Lung (tissue), 11 donors: ENCODE measurements at regions not wholly inside any gene's neighbourhood (a gene's known extent, or its start where the extent isn't known, plus 50 kb on each side); places are given as distances from the start of the nearest gene placed in this dataset.

ENCODE experiments used
- ATAC-seq: fragments of 200-7000 bp; cut with Tn5 transposase; one replicate; pipeline ENCODE4 v1.9.1; 2020; ENCODE audit warnings: moderate number of reproducible peaks; ENCODE audit not compliant: insufficient read depth, low FRiP score
- DNase-seq, 3 donors: peaks; one replicate each; pipeline ENCODE4 v3.0.0-alpha.2; 2013 to 2017
- H3K27ac ChIP-seq, 2 donors: one replicate each; pipeline ENCODE4 v1.5.1; 2013; ENCODE audit warnings: mild to moderate bottlenecking in 2 of 2, moderate library complexity in 2 of 2, control low read depth in 1 of 2, inconsistent platforms in 1 of 2, low read depth in 1 of 2, low read length in 1 of 2
- H3K27me3 ChIP-seq, 3 donors: one replicate each; pipeline ENCODE4 v1.5.1; 2013; ENCODE audit warnings: low read length in 2 of 3; ENCODE audit not compliant: control insufficient read depth in 3 of 3, insufficient read depth in 3 of 3
- H3K36me3 ChIP-seq, 4 donors: one replicate each; pipeline ENCODE4 v1.5.1; 2013; ENCODE audit warnings: low read length in 4 of 4, mild to moderate bottlenecking in 1 of 4, moderate library complexity in 1 of 4; ENCODE audit not compliant: control insufficient read depth in 4 of 4, insufficient read depth in 4 of 4
- H3K4me1 ChIP-seq, 5 donors: one replicate each; pipeline ENCODE4 v1.5.1; 2013; ENCODE audit warnings: low read length in 5 of 5, mild to moderate bottlenecking in 2 of 5, moderate library complexity in 1 of 5; ENCODE audit not compliant: control insufficient read depth in 5 of 5, insufficient read depth in 5 of 5
- H3K4me3 ChIP-seq: one replicate; pipeline ENCODE4 v1.5.1; 2013; ENCODE audit warnings: mild to moderate bottlenecking, control low read depth, moderate library complexity
- H3K9ac ChIP-seq, 2 donors: one replicate each; pipeline ENCODE4 v1.5.1; 2013; ENCODE audit warnings: low read length in 2 of 2, control low read depth in 1 of 2; ENCODE audit not compliant: insufficient read depth in 1 of 2
- H3K9me3 ChIP-seq, 4 donors: one replicate each; pipeline ENCODE4 v1.5.1; 2013; ENCODE audit warnings: low read length in 3 of 4, mild to moderate bottlenecking in 1 of 4, moderate library complexity in 1 of 4; ENCODE audit not compliant: control insufficient read depth in 4 of 4, insufficient read depth in 3 of 4
- CTCF ChIP-seq: IDR thresholded peaks from 2 replicates; pipeline ENCODE4 v1.5.1; 2012; ENCODE audit warnings: mild to moderate bottlenecking; ENCODE audit errors: control extremely low read depth, extremely low read depth
- WGBS, 2 donors: extraction: QIAGEN DNeasy Blood & Tissue Kit; methylation state at CpG; one replicate each; pipeline ENCODE4 v1.1.7; 2013; 5-methylcytosine and 5-hydroxymethylcytosine counted together
- donor health status: control.
- donor health status: control.
- donor health status: Bipolar disorder and iron deficiency.
- donor health status: healthy.
- donor health status: DM: yes; HTN: yes; CAD: no.

- no peak for TF ChIP-seq CTCF
- 17 to 27% methylated on average over 3 of the region's 3 CpGs for WGBS, 2 donors
- ATAC-seq (no peak), DNase-seq (peak in 1 of 3 donors; percentile 21)
- Histone ChIP-seq H3K9me3 (no peaks in the 10 kb centered on the region), H3K4me1 (peaks cover 0 to 5% (median 0%) of the 10 kb centered on the region in 5 donors), H3K9ac (no peak overlapping the region), H3K27me3 (no peaks in the 10 kb centered on the region), H3K36me3 (no peaks in the 10 kb centered on the region), H3K27ac (no peak overlapping the region), H3K4me3 (no peak overlapping the region)
Measured at GRCh38 chr2:59182249-59182648, 941.1 kb upstream of the FANCL start.

GRCh38 chr2:59181347-59181746, 940.2 kb upstream of the FANCL start:
- H3K27ac ChIP-seq: no peak overlapping the region
- peak in 1 of 3 donors; percentile 13 for DNase-seq
- H3K4me1 ChIP-seq: peaks cover 0 to 5% (median 0%) of the 10 kb centered on the region in 5 donors
- H3K36me3 ChIP-seq: no peaks in the 10 kb centered on the region
- no peak overlapping the region for H3K4me3 ChIP-seq
- 51 to 77% methylated on average over 2 of the region's 2 CpGs for WGBS, 2 donors
- H3K9me3 ChIP-seq: no peaks in the 10 kb centered on the region
- ATAC-seq: no peak
- H3K9ac ChIP-seq: no peak overlapping the region
- no peak for TF ChIP-seq CTCF
- H3K27me3 ChIP-seq: no peaks in the 10 kb centered on the region

- DNase-seq: peak in 2 of 3 donors; percentile 17 to 53
- no peaks in the 10 kb centered on the region for H3K27me3 ChIP-seq
- no peak overlapping the region for H3K27ac ChIP-seq
- H3K9ac ChIP-seq: no peak overlapping the region
- H3K4me1 ChIP-seq: peaks cover 0 to 5% (median 0%) of the 10 kb centered on the region in 5 donors
- WGBS, 2 donors: 70 to 86% methylated on average over 2 of the region's 2 CpGs
- no peaks in the 10 kb centered on the region for H3K36me3 ChIP-seq
- no peak overlapping the region for H3K4me3 ChIP-seq
- H3K9me3 ChIP-seq: no peaks in the 10 kb centered on the region
- ATAC-seq: no peak
- TF ChIP-seq CTCF: no peak
Measured at GRCh38 chr2:59180621-59181020, 939.5 kb upstream of the FANCL start.

- Histone ChIP-seq H3K9ac (no peak overlapping the region), H3K36me3 (no peaks in the 10 kb centered on the region), H3K9me3 (no peaks in the 10 kb centered on the region), H3K4me3 (no peak overlapping the region), H3K27ac (no peak overlapping the region), H3K4me1 (peaks cover 0 to 5% (median 0%) of the 10 kb centered on the region in 5 donors), H3K27me3 (no peaks in the 10 kb centered on the region)
- WGBS, 2 donors: 92 to 94% methylated on average over 6 of the region's 6 CpGs
- no peak for ATAC-seq
- TF ChIP-seq CTCF: no peak
- DNase-seq: peak in 1 of 3 donors; percentile 19
Measured at GRCh38 chr2:59180111-59180510, 939.0 kb upstream of the FANCL start.
